ENCODE measurements at regions not wholly inside any gene's neighbourhood (a gene's known extent, or its start where the extent isn't known, plus 50 kb on each side); places are given as distances from the start of the nearest gene placed in this dataset.
A peak's percentile ranks its signal among the peaks of the same experiment; 100 is the strongest.

- DNase-seq, result no peak
Measured at GRCh38 chr13:33628662-33629061, 189.3 kb upstream of the RFC3 start.

- no peak for DNase-seq
Measured at GRCh38 chr13:33629605-33630360, 188.2 kb upstream of the RFC3 start.

GRCh38 chr13:33633701-33634545, 184.0 kb upstream of the RFC3 start:
- DNase-seq, result peak in 7 of 14 donors; percentile 11 to 52 (median 42)

- DNase-seq, result peak in 5 of 14 donors; percentile 16 to 52 (median 36)
Measured at GRCh38 chr13:33634546-33634982, 183.4 kb upstream of the RFC3 start.

- DNase-seq, result no peak
Measured at GRCh38 chr13:33636243-33636642, 181.7 kb upstream of the RFC3 start.

GRCh38 chr13:33636955-33637670, 180.8 kb upstream of the RFC3 start:
- no peak for DNase-seq

GRCh38 chr13:33637978-33638743, 179.8 kb upstream of the RFC3 start:
- DNase-seq, result no peak

GRCh38 chr13:33639158-33639557, 178.8 kb upstream of the RFC3 start:
- no peak for DNase-seq

GRCh38 chr13:33639626-33640080, 178.3 kb upstream of the RFC3 start:
- no peak for DNase-seq

GRCh38 chr13:33640832-33641231, 177.1 kb upstream of the RFC3 start:
- no peak for DNase-seq

- DNase-seq, result no peak
Measured at GRCh38 chr13:33642374-33643065, 175.4 kb upstream of the RFC3 start.

- no peak for DNase-seq
Measured at GRCh38 chr13:33644581-33645543, 173.1 kb upstream of the RFC3 start.

GRCh38 chr13:33645591-33646554, 172.1 kb upstream of the RFC3 start:
- no peak for DNase-seq

GRCh38 chr13:33649212-33649878, 168.6 kb upstream of the RFC3 start:
- no peak for DNase-seq

- DNase-seq, result no peak
Measured at GRCh38 chr13:33651766-33652165, 166.2 kb upstream of the RFC3 start.

GRCh38 chr13:33657274-33657673, 160.7 kb upstream of the RFC3 start:
- DNase-seq, result no peak

- no peak for DNase-seq
Measured at GRCh38 chr13:33659466-33659865, 158.5 kb upstream of the RFC3 start.

- DNase-seq, result no peak
Measured at GRCh38 chr13:33659894-33660293, 158.1 kb upstream of the RFC3 start.
